Ectodermal cell (in vitro differentiated cells): ENCODE measurements at regions not wholly inside any gene's neighbourhood (a gene's known extent, or its start where the extent isn't known, plus 50 kb on each side); places are given as distances from the start of the nearest gene placed in this dataset.

Experiments
- H3K27ac ChIP-seq: 2 replicates; pipeline ENCODE4 v1.7.0; 2013; ENCODE audit warnings: mild to moderate bottlenecking, low read depth, low read length; ENCODE audit not compliant: insufficient read depth, poor library complexity, severe bottlenecking
- H3K27me3 ChIP-seq: 2 replicates; pipeline ENCODE4 v1.7.0; 2013; ENCODE audit warnings: mild to moderate bottlenecking, low read length; ENCODE audit not compliant: insufficient read depth, control insufficient read depth, poor library complexity, severe bottlenecking
- H3K36me3 ChIP-seq: one replicate; pipeline ENCODE4 v1.7.0; 2013; ENCODE audit warnings: low read length; ENCODE audit not compliant: control insufficient read depth, insufficient read depth
- H3K4me1 ChIP-seq: one replicate; pipeline ENCODE4 v1.7.0; 2013; ENCODE audit warnings: low read length; ENCODE audit not compliant: control insufficient read depth, insufficient read depth
- H3K4me3 ChIP-seq: 2 replicates; pipeline ENCODE4 v1.7.0; 2013; ENCODE audit warnings: low read depth, low read length, control low read depth; ENCODE audit not compliant: insufficient read depth
- H3K9me3 ChIP-seq: 2 replicates; pipeline ENCODE4 v1.7.0; 2013; ENCODE audit warnings: mild to moderate bottlenecking, low read length, moderate library complexity; ENCODE audit not compliant: control insufficient read depth
- WGBS, 2 experiments: methylation state at CpG; one replicate each; pipeline ENCODE4 v1.1.7; 2013; ENCODE audit warnings: missing lambda C conversion rate in 2 of 2; 5-methylcytosine and 5-hydroxymethylcytosine counted together

DNA sequence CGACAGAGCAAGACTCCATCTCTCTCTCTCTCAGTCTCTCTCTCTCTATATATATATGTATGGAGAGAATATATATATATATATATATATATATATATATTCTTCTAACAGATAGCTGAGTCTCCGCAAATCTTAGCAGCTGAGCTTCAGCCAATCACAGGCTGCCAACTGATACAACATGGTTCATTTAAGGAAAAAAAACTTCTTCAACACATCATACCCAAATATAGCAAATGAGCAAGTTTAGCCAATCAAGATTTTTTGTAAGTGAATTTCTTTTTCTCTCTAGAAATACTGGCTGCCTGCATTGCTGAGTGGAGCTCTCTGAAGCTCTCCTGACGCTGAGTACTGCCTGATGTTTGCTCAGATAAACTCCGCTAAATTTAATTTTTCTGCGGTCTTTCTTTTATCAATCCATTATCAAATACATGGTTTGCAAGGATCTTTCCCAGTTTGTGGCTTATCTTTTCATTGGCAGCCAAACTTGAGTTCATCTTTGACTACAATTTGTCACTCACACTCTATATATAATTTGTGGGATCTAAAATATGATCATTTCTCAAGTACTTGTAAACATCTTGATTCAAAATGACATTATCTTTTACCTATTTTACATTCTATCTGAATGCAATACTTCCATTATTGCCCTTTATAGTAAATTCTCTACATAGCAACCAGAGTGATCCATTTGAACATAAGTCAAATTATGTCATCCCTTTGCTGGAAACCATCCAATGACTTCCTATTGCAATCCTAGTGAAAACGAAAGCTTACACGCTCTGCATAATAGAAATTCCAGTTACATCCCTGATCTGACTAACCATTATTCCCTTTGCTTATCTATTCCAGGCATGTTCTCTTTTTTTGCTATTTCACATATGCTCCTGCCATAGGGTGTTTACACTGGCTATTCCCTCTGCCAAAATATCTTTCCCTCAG, 2131.7 kb downstream of the MRPL39 start:
- H3K4me3 ChIP-seq, result no peak overlapping the region
- WGBS, 2 experiments, result 89 to 96% methylated on average over 6 of the region's 7 CpGs
- H3K27me3 ChIP-seq, result no peaks in the 10 kb centered on the region
- no peaks in the 10 kb centered on the region for H3K9me3 ChIP-seq
- H3K27ac ChIP-seq, result no peak overlapping the region
- no peaks in the 10 kb centered on the region for H3K36me3 ChIP-seq
- H3K4me1 ChIP-seq, result no peaks in the 10 kb centered on the region

- Histone ChIP-seq H3K27ac (no peak overlapping the region), H3K36me3 (no peaks in the 10 kb centered on the region), H3K4me1 (no peaks in the 10 kb centered on the region), H3K9me3 (no peaks in the 10 kb centered on the region), H3K27me3 (no peaks in the 10 kb centered on the region), H3K4me3 (no peak overlapping the region)
Measured at GRCh38 chr21:23471877-23472276, 2135.4 kb downstream of the MRPL39 start.

GRCh38 chr21:23463365-23463764, 2143.9 kb downstream of the MRPL39 start:
- Histone ChIP-seq H3K27ac (no peak overlapping the region), H3K36me3 (no peaks in the 10 kb centered on the region), H3K4me1 (no peaks in the 10 kb centered on the region), H3K9me3 (no peaks in the 10 kb centered on the region), H3K27me3 (no peaks in the 10 kb centered on the region), H3K4me3 (no peak overlapping the region)
- no CpG with 5 or more reads among the region's 1 CpG for WGBS, 2 experiments

- H3K27ac ChIP-seq, result no peak overlapping the region
- no peaks in the 10 kb centered on the region for H3K36me3 ChIP-seq
- no peaks in the 10 kb centered on the region for H3K9me3 ChIP-seq
- no peak overlapping the region for H3K4me3 ChIP-seq
- no peaks in the 10 kb centered on the region for H3K4me1 ChIP-seq
- WGBS, 2 experiments, result 89 to 93% methylated on average over 4 of the region's 4 CpGs
- H3K27me3 ChIP-seq, result no peaks in the 10 kb centered on the region
Measured at GRCh38 chr21:23455676-23456075, 2151.6 kb downstream of the MRPL39 start.

- Histone ChIP-seq H3K9me3 (no peaks in the 10 kb centered on the region), H3K36me3 (no peaks in the 10 kb centered on the region), H3K27ac (no peak overlapping the region), H3K4me1 (no peaks in the 10 kb centered on the region), H3K4me3 (peak overlapping the region; percentile 14), H3K27me3 (no peaks in the 10 kb centered on the region)
- WGBS, 2 experiments, result 36 to 39% methylated on average over 17 of the region's 19 CpGs
Measured at GRCh38 chr21:23452384-23453083, 2154.7 kb downstream of the MRPL39 start.

- Histone ChIP-seq H3K4me3 (no peak overlapping the region), H3K4me1 (no peaks in the 10 kb centered on the region), H3K9me3 (no peaks in the 10 kb centered on the region), H3K36me3 (no peaks in the 10 kb centered on the region), H3K27ac (no peak overlapping the region), H3K27me3 (no peaks in the 10 kb centered on the region)
- 87 to 92% methylated on average over 1 of the region's 1 CpG for WGBS, 2 experiments
Measured at GRCh38 chr21:23445307-23445706, 2162.0 kb downstream of the MRPL39 start.

- Histone ChIP-seq H3K4me1 (no peaks in the 10 kb centered on the region), H3K36me3 (no peaks in the 10 kb centered on the region), H3K27ac (no peak overlapping the region), H3K27me3 (no peaks in the 10 kb centered on the region), H3K4me3 (no peak overlapping the region), H3K9me3 (no peaks in the 10 kb centered on the region)
Measured at GRCh38 chr21:23438081-23438480, 2169.2 kb downstream of the MRPL39 start.

GRCh38 chr21:23402929-23403520, 2204.3 kb downstream of the MRPL39 start:
- Histone ChIP-seq H3K9me3 (no peaks in the 10 kb centered on the region), H3K27me3 (no peaks in the 10 kb centered on the region), H3K36me3 (no peaks in the 10 kb centered on the region), H3K4me1 (no peaks in the 10 kb centered on the region), H3K4me3 (no peak overlapping the region), H3K27ac (no peak overlapping the region)
- WGBS, 2 experiments, result 100% methylated on average over 1 of the region's 2 CpGs; no CpG with 5 or more reads in 1 of the 2 experiments

DNA sequence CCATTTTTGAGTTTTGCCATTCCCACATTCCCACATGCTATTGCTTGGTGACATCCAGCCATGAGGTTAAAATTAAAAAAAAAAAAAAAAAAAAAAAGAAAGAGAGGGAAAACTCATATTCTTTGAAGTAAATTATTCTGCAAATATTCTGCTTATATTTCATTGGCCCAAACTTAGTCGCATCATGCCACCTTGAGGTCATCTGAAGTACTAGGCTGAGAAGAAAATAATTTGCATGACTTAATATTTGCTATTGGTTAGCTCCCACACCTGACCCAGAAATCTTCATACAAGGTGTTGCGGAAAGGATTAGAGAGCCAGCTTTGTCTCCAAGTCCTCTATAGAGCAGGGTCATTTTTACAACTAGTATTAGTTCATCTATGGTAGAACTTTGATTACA, 2206.0 kb downstream of the MRPL39 start:
- Histone ChIP-seq H3K4me3 (no peak overlapping the region), H3K27me3 (no peaks in the 10 kb centered on the region), H3K4me1 (no peaks in the 10 kb centered on the region), H3K9me3 (no peaks in the 10 kb centered on the region), H3K27ac (no peak overlapping the region), H3K36me3 (no peaks in the 10 kb centered on the region)
- 85 to 86% methylated on average over 2 of the region's 2 CpGs for WGBS, 2 experiments

- H3K9me3 ChIP-seq, result no peaks in the 10 kb centered on the region
- no peak overlapping the region for H3K4me3 ChIP-seq
- no peaks in the 10 kb centered on the region for H3K27me3 ChIP-seq
- H3K36me3 ChIP-seq, result no peaks in the 10 kb centered on the region
- no peaks in the 10 kb centered on the region for H3K4me1 ChIP-seq
- H3K27ac ChIP-seq, result no peak overlapping the region
- WGBS, 2 experiments, result 100% methylated on average over 1 of the region's 1 CpG
Measured at GRCh38 chr21:23398726-23399125, 2208.6 kb downstream of the MRPL39 start.
